SK-N-SH (cell line): ENCODE measurements at regions not wholly inside any gene's neighbourhood (a gene's known extent, or its start where the extent isn't known, plus 50 kb on each side); places are given as distances from the start of the nearest gene placed in this dataset.

Source experiments
- CTCF ChIA-PET: fragments of 300-600, 350-600 bp; formaldehyde crosslinking; extraction: SDS; loops from one replicate; lab custom pipeline; 2021; lab: Yijun Ruan, JAX
- POLR2A ChIA-PET: fragments of 350-600 bp; sonication (Branson Sonifier 250); formaldehyde crosslinking; extraction: SDS; loops from one replicate; lab custom pipeline; 2020; ENCODE audit warnings: antibody characterized with exemption, inconsistent platforms; lab: Yijun Ruan, JAX
- DNase-seq: peaks from one replicate; pipeline ENCODE4 v3.0.0; 2012
- H2AFZ ChIP-seq: fragments of 200-600 bp; sonication (generic); 2 replicates; pipeline ENCODE4 v1.8.1; 2016; ENCODE audit warnings: antibody characterized with exemption, mild to moderate bottlenecking, low read depth
- H3F3A ChIP-seq: fragments of 200-600 bp; sonication (generic); replicated peaks from 2 replicates; pipeline ENCODE3; 2016; ENCODE audit warnings: antibody characterized with exemption, mild to moderate bottlenecking; ENCODE audit not compliant: insufficient read depth
- H3K27ac ChIP-seq, 2 experiments: fragments of 200-500 bp in 1 of 2; fragments of 200-600 bp in 1 of 2; sonication (Bioruptor generic) in 1 of 2; sonication (generic), shearing (Covaris generic) in 1 of 2; 2 replicates each; pipeline versions ENCODE4 v1.5.1 to v1.6.1; 2014 to 2016; ENCODE audit warnings: low read depth in 2 of 2, inconsistent platforms in 1 of 2, low read length in 1 of 2, mild to moderate bottlenecking in 1 of 2, mixed read lengths in 1 of 2
- H3K27me3 ChIP-seq: fragments of 200-600 bp; sonication (generic), shearing (Covaris generic); 2 replicates; pipeline ENCODE4 v1.6.1; 2016; ENCODE audit warnings: mixed run types; ENCODE audit not compliant: insufficient read depth
- H3K36me3 ChIP-seq, 2 experiments: fragments of 200-500 bp in 1 of 2; fragments of 200-600 bp in 1 of 2; sonication (Bioruptor generic) in 1 of 2; sonication (generic) in 1 of 2; replicated peaks in 1 of 2; 2 replicates each; pipeline versions ENCODE3 to v1.5.1; 2014 to 2016; ENCODE audit warnings: low read length in 1 of 2, mild to moderate bottlenecking in 1 of 2; ENCODE audit not compliant: insufficient read depth in 2 of 2, control insufficient read depth in 1 of 2
- H3K4me1 ChIP-seq, 2 experiments: fragments of 200-500 bp in 1 of 2; fragments of 200-600 bp in 1 of 2; sonication (Bioruptor generic) in 1 of 2; sonication (generic), shearing (Covaris generic) in 1 of 2; 2 replicates each; pipeline versions ENCODE4 v1.5.1 to v1.6.1; 2014 to 2016; ENCODE audit warnings: low read depth in 1 of 2, low read length in 1 of 2, mixed run types in 1 of 2; ENCODE audit not compliant: insufficient read depth in 2 of 2, control insufficient read depth in 1 of 2
- H3K4me2 ChIP-seq: fragments of 200-600 bp; sonication (generic), shearing (Covaris generic); 2 replicates; pipeline ENCODE4 v1.6.1; 2017; ENCODE audit warnings: mixed run types
- H3K4me3 ChIP-seq, 2 experiments: fragments of 200-500 bp in 1 of 2; fragments of 200-600 bp in 1 of 2; sonication (Bioruptor generic) in 1 of 2; sonication (generic), shearing (Covaris generic) in 1 of 2; 2 replicates each; pipeline versions ENCODE4 v1.5.1 to v1.8.1; 2014 to 2016; ENCODE audit warnings: low read depth in 2 of 2, inconsistent platforms in 1 of 2, low read length in 1 of 2, mild to moderate bottlenecking in 1 of 2, mixed read lengths in 1 of 2, moderate library complexity in 1 of 2
- H3K79me2 ChIP-seq: fragments of 200-600 bp; sonication (generic); 2 replicates; pipeline ENCODE4 v1.8.1; 2017; ENCODE audit warnings: mild to moderate bottlenecking; ENCODE audit not compliant: insufficient read depth
- H3K9ac ChIP-seq: fragments of 200-600 bp; sonication (generic); 2 replicates; pipeline ENCODE4 v1.6.1; 2017; ENCODE audit warnings: mixed run types
- H3K9me2 ChIP-seq: fragments of 200-600 bp; sonication (generic); 2 replicates; pipeline ENCODE4 v1.6.1; 2017; ENCODE audit warnings: mixed run types
- H3K9me3 ChIP-seq: fragments of 200-600 bp; sonication (generic); 2 replicates; pipeline ENCODE4 v1.6.1; 2017; ENCODE audit warnings: mixed run types, mild to moderate bottlenecking, moderate library complexity
- H4K20me1 ChIP-seq: fragments of 200-600 bp; sonication (generic); 2 replicates; pipeline ENCODE4 v1.6.1; 2017; ENCODE audit warnings: mild to moderate bottlenecking, mixed run types; ENCODE audit not compliant: insufficient read depth
- CTCF ChIP-seq: fragments of 200-600 bp; sonication (generic); IDR thresholded peaks from 2 replicates; pipeline ENCODE4 v1.6.1; 2017; ENCODE audit warnings: antibody characterized with exemption, mild to moderate bottlenecking, moderate library complexity
- FOXJ3 ChIP-seq: sonication (generic); formaldehyde crosslinking; IDR thresholded peaks from 2 replicates; pipeline ENCODE4 v1.5.1; 2020; ENCODE audit warnings: mild to moderate bottlenecking, missing genetic modification reagents
- GABPA ChIP-seq: IDR thresholded peaks from 2 replicates; pipeline ENCODE4 v1.4.0; 2012; ENCODE audit warnings: low read depth, mild to moderate bottlenecking
- GATA2 ChIP-seq: sonication (generic); formaldehyde crosslinking; IDR thresholded peaks from 2 replicates; pipeline ENCODE4 v1.5.0; 2020; ENCODE audit warnings: mild to moderate bottlenecking, missing genetic modification reagents
- JUND ChIP-seq: IDR thresholded peaks from 2 replicates; pipeline ENCODE4 v1.4.0; 2012
- NFIC ChIP-seq: IDR thresholded peaks from 2 replicates; pipeline ENCODE4 v1.4.0; 2012; ENCODE audit warnings: borderline replicate concordance
- PBX3 ChIP-seq: IDR thresholded peaks from 2 replicates; pipeline ENCODE4; 2012
- POLR2AphosphoS5 ChIP-seq: IDR thresholded peaks from 2 replicates; pipeline ENCODE4 v1.6.1; 2012; ENCODE audit warnings: low read depth, low read length
- RAD21 ChIP-seq: IDR thresholded peaks from 2 replicates; pipeline ENCODE4 v1.6.1; 2012; ENCODE audit warnings: mild to moderate bottlenecking, low read length
- RCOR1 ChIP-seq: fragments of 150-350 bp; IDR thresholded peaks from 2 replicates; pipeline ENCODE4 v1.6.1; 2017; ENCODE audit warnings: antibody characterized with exemption, low read length
- RFX5 ChIP-seq: IDR thresholded peaks from 2 replicates; pipeline ENCODE4 v1.6.1; 2012; ENCODE audit warnings: mild to moderate bottlenecking, improper control_type of control experiment, low read length
- RXRA ChIP-seq: IDR thresholded peaks from 2 replicates; pipeline ENCODE4 v1.4.0; 2012; ENCODE audit warnings: low read depth, mild to moderate bottlenecking, borderline replicate concordance
- SMC3 ChIP-seq: IDR thresholded peaks from 2 replicates; pipeline ENCODE4 v1.6.1; 2012; ENCODE audit warnings: low read depth, low read length, improper control_type of control experiment
- TAF1 ChIP-seq: IDR thresholded peaks from 2 replicates; pipeline ENCODE4 v1.6.1; 2012; ENCODE audit warnings: low read depth, mild to moderate bottlenecking, low read length, moderate library complexity, borderline replicate concordance
- TEAD4 ChIP-seq: IDR thresholded peaks from 2 replicates; pipeline ENCODE4 v1.4.0; 2012; ENCODE audit warnings: mild to moderate bottlenecking, borderline replicate concordance; ENCODE audit not compliant: insufficient read depth
- USF2 ChIP-seq: fragments of 150-350 bp; IDR thresholded peaks from 2 replicates; pipeline ENCODE4 v1.6.1; 2017; ENCODE audit warnings: antibody characterized with exemption, low read length, low read depth, borderline replicate concordance
- ZBTB33 ChIP-seq: IDR thresholded peaks from 2 replicates; pipeline ENCODE4 v1.4.0; 2012; ENCODE audit warnings: low read depth, borderline replicate concordance
- WGBS: methylation state at CpG from one replicate; pipeline ENCODE4 v1.1.6; 2017; ENCODE audit warnings: low lambda C conversion rate; 5-methylcytosine and 5-hydroxymethylcytosine counted together

- TF ChIP-seq TEAD4 (no peak), RCOR1 (no peak), USF2 (no peak), SMC3 (no peak), RFX5 (no peak), NFIC (no peak), FOXJ3 (CRISPR knock-in tag) (no peak), CTCF (no peak), TAF1 (no peak), POLR2AphosphoS5 (no peak), PBX3 (no peak), JUND (no peak)
- Histone ChIP-seq H3K79me2 (no peaks in the 10 kb centered on the region), H3K9ac (no peak overlapping the region), H3K4me1 (no peaks in the 10 kb centered on the region), H3K9me2 (no peaks in the 10 kb centered on the region), H3K4me3 (no peak overlapping the region), H3F3A (no peaks in the 10 kb centered on the region), H4K20me1 (no peaks in the 10 kb centered on the region), H2AFZ (no peak overlapping the region), H3K9me3 (no peaks in the 10 kb centered on the region), H3K36me3 (no peaks in the 10 kb centered on the region), H3K4me2 (no peak overlapping the region), H3K27me3 (no peaks in the 10 kb centered on the region), H3K27ac (no peak overlapping the region)
- no peak for DNase-seq
- WGBS = 79% methylated on average over 1 of the region's 1 CpG
- ChIA-PET CTCF (no interaction called here), POLR2A (no interaction called here)
Observed at GRCh38 chr17:70535986-70536385, 366.7 kb downstream of the KCNJ2 start.

- CTCF ChIA-PET = interaction anchor here (0.8 to 2.9 kb wide), 3 partner anchors 12 to 278 kb away, joined by 3 to 14 read pairs (median 3); no protein-coding TSS in a partner anchor
- Histone ChIP-seq H3F3A (no peaks in the 10 kb centered on the region), H3K36me3 (no peaks in the 10 kb centered on the region), H3K4me2 (no peak overlapping the region), H3K4me1 (no peaks in the 10 kb centered on the region)
- TF ChIP-seq JUND = no peak
- TF ChIP-seq GATA2 (CRISPR knock-in tag) = no peak
- TF ChIP-seq POLR2AphosphoS5 = no peak
- no peak for TF ChIP-seq RXRA
- no peak for TF ChIP-seq RFX5
- TF ChIP-seq RAD21 = no peak
- no peak for TF ChIP-seq ZBTB33
- no peak for TF ChIP-seq GABPA
- TF ChIP-seq, all 33 proteins: peak for 0
- Histone ChIP-seq H3K27me3 (no peaks in the 10 kb centered on the region), H3K9me2 (no peaks in the 10 kb centered on the region), H2AFZ (no peak overlapping the region), H3K27ac (no peak overlapping the region), H3K9ac (no peak overlapping the region), H3K79me2 (no peaks in the 10 kb centered on the region), H3K4me3 (no peak overlapping the region), H3K9me3 (no peaks in the 10 kb centered on the region), H4K20me1 (no peaks in the 10 kb centered on the region)
- POLR2A ChIA-PET = no interaction called here
- 67% methylated on average over 7 of the region's 7 CpGs for WGBS
- DNase-seq = no peak
Observed at GRCh38 chr17:70539132-70539924, 370.0 kb downstream of the KCNJ2 start.
